BJ (cell line): ENCODE measurements at regions not wholly inside any gene's neighbourhood (a gene's known extent, or its start where the extent isn't known, plus 50 kb on each side); places are given as distances from the start of the nearest gene placed in this dataset.

Experiments used
- CTCF ChIA-PET: fragments of 350-600 bp; formaldehyde crosslinking; extraction: SDS; loops from one replicate; lab custom pipeline; 2021; ENCODE audit warnings: antibody characterized with exemption, inconsistent platforms; lab: Yijun Ruan, JAX
- POLR2A ChIA-PET: fragments of 300-600 bp; sonication (Branson Sonifier 250); formaldehyde crosslinking; extraction: SDS; loops from one replicate; lab custom pipeline; 2021; ENCODE audit warnings: antibody characterized with exemption; lab: Charles Lee
- DNase-seq: peaks from one replicate; pipeline ENCODE4 v3.0.0-alpha.2; 2011; ENCODE audit warnings: low read depth
- H3K27me3 ChIP-seq: 2 replicates; pipeline ENCODE4 v1.6.0; 2011; ENCODE audit warnings: low read length; ENCODE audit not compliant: control insufficient read depth, insufficient read depth
- H3K36me3 ChIP-seq: 2 replicates; pipeline ENCODE4 v1.5.1; 2011; ENCODE audit warnings: low read length; ENCODE audit not compliant: control insufficient read depth, insufficient read depth
- H3K4me3 ChIP-seq: 2 replicates; pipeline ENCODE4 v1.5.1; 2011; ENCODE audit warnings: low read depth, mild to moderate bottlenecking, control low read depth, low read length
- TF ChIP-seq, protein P1 (sequence below): IDR thresholded peaks from 2 replicates; pipeline ENCODE4 v1.5.1; 2011; ENCODE audit warnings: low read depth, mild to moderate bottlenecking, control low read depth, inconsistent platforms, low read length, moderate library complexity; ENCODE audit not compliant: insufficient read depth

DNA sequence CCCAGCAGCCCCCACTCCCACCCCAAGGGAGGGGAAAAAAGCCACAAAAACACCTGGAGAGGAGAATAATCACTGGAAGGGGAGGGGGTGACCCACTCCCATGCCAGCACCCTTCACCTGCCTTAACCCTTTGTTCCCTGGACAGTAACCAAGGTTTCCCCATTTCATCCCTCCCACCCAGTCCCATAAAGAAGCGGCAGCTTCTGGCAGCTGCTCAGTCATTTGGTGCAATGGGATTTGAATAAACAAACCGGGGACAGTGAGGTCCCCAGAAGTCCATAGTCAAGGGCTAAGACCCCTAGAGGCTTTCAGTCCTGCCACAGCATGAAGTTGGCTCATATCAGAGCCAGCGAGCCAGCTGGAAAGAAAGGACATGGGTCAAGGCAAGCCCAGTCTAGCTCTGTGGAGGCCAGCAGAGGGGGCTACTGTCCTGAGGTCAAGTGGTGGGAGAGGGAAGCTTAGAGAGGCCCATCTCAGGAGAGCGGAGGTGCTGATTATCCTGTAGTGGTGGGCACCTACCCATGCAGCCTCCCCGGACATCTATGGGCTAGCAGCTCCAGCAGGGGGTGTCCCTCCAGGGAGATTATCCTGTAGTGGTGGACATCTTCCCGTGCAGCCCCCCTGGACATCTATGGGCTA is 58.9 kb upstream of the LBX1 start:
- H3K4me3 ChIP-seq, result no peak overlapping the region
- H3K27me3 ChIP-seq, result peaks cover 55% of the 10 kb centered on the region
- no peaks in the 10 kb centered on the region for H3K36me3 ChIP-seq
- ChIA-PET CTCF (interaction anchor here (0.7 to 3.2 kb wide), 17 partner anchors 10 to 282 kb away, joined by 3 to 19 read pairs (median 5); no protein-coding TSS in a partner anchor), POLR2A (no interaction called here)
- DNase-seq, result no peak
- TF ChIP-seq, protein P1, sequence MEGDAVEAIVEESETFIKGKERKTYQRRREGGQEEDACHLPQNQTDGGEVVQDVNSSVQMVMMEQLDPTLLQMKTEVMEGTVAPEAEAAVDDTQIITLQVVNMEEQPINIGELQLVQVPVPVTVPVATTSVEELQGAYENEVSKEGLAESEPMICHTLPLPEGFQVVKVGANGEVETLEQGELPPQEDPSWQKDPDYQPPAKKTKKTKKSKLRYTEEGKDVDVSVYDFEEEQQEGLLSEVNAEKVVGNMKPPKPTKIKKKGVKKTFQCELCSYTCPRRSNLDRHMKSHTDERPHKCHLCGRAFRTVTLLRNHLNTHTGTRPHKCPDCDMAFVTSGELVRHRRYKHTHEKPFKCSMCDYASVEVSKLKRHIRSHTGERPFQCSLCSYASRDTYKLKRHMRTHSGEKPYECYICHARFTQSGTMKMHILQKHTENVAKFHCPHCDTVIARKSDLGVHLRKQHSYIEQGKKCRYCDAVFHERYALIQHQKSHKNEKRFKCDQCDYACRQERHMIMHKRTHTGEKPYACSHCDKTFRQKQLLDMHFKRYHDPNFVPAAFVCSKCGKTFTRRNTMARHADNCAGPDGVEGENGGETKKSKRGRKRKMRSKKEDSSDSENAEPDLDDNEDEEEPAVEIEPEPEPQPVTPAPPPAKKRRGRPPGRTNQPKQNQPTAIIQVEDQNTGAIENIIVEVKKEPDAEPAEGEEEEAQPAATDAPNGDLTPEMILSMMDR, result peak; percentile 44

DNA sequence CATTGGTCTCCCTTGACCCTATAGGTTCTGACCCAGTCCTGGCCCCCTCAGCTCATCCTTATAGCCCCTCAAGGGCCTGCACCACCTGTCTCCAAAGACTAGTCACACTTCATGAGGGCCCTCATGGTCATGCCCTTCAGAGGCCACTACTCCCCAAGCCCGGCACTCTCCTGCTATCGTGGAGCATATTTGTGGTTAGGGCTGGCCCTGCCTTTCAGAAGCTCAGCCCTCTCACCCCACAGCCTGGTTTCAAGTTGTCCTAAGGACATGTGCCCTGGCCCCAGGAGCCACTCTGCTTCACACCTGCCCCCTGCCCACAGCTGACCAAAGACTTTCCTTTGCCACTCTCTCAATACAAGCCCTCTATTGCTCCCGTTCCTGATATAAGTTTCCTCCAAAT is 60.3 kb upstream of the LBX1 start:
- no peak for DNase-seq
- Histone ChIP-seq H3K27me3 (peaks cover 55% of the 10 kb centered on the region), H3K36me3 (no peaks in the 10 kb centered on the region), H3K4me3 (no peak overlapping the region)
- POLR2A ChIA-PET, result no interaction called here
- TF ChIP-seq, protein P1, result no peak
- CTCF ChIA-PET, result interaction anchor here (0.8 to 4.5 kb wide), 13 partner anchors 8 to 280 kb away, joined by 3 to 33 read pairs (median 5); no protein-coding TSS in a partner anchor

DNA sequence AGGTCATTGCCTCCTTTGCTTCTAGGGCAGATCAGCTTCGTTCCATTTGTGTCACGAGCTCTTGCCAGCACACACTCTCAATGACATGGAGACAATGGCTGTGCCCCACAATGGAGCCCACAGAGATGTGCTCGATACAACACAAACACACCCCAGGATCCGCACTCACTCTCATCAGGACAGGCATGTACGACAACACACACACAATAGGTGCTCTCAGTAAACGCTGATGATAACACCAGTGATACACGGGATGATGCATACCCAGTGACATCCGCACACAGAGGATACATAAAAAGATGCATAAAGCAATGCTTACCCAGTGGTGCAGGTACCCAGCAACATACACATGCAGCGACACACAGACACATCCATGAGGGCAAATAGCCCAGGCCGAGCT is 61.2 kb upstream of the LBX1 start:
- ChIA-PET POLR2A (no interaction called here), CTCF (interaction anchor here (0.6 to 4.5 kb wide), 13 partner anchors 11 to 279 kb away, joined by 3 to 33 read pairs (median 5); no protein-coding TSS in a partner anchor)
- H3K4me3 ChIP-seq, result no peak overlapping the region
- no peak for DNase-seq
- H3K36me3 ChIP-seq, result no peaks in the 10 kb centered on the region
- peaks cover 50% of the 10 kb centered on the region for H3K27me3 ChIP-seq
- TF ChIP-seq, protein P1, result no peak

DNA sequence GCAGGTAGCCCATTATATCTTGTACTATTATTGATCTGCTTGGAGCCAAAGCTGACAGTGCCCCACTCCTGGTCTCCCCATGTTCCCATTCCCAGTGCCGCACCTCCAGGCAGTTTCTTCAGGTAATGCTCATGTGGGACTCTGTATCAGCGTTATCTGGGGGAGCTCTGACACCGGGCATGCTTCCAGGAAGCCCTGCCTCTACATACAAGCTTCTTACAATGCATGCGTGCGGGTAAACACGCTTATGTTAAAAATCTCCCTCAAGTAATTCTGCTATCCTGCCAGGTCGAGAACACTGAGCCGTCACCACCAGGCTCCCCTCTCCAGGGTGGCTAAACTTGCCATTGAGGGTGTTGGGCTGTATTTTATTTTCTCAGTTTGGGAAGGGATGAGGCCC is 61.6 kb upstream of the LBX1 start:
- Histone ChIP-seq H3K27me3 (peaks cover 49% of the 10 kb centered on the region), H3K36me3 (no peaks in the 10 kb centered on the region), H3K4me3 (no peak overlapping the region)
- TF ChIP-seq, protein P1, result no peak
- CTCF ChIA-PET, result interaction anchor here (0.6 to 4.5 kb wide), 14 partner anchors 12 to 279 kb away, joined by 3 to 33 read pairs (median 5); no protein-coding TSS in a partner anchor
- POLR2A ChIA-PET, result no interaction called here
- DNase-seq, result no peak

DNA sequence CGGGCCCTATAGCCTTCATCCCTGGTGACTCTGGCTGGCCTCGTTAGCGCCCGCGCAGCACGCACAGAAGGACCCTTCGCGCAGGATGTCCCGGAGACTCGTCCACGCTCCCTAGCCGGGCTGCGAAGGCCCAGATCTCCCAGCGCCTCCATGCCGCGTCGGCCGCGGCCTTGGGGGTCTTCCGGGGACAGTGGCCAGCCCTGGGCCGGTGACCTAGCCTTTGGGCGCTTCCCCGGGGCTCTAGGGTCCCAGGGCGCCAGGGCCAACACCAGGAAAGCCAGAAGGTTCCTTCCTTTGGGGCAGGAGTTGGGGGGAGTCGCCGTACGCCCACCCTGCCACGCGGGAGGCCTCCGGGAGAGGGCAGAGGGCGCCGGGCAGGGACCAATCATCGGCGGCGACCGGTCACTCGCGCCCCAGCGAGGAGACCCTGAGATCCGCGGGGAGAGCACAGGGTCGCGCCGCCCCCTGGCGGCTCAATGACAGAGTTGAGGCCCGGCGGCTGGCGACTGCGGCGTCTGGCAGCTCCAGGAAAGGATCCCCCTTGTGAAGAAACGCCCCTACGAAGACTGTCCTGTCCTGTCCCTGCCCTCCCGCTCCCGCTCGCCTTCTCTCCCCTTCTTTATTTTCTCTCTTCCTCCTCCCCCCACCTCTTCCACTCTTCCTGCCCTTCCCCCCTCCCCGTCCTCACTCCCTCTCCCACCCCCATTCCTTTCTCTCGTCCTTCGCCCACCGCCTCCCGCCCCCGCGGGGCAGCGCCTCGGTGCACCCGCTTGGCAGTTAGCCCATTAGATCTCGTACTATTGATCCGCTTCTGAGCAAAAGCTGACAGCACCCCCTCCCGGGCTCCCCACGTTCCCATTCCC is 62.3 kb upstream of the LBX1 start:
- ChIA-PET POLR2A (no interaction called here), CTCF (interaction anchor here (0.5 to 4.5 kb wide), 25 partner anchors 9 to 279 kb away, joined by 3 to 33 read pairs (median 4); no protein-coding TSS in a partner anchor)
- TF ChIP-seq, protein P1, result peak; percentile 69
- H3K4me3 ChIP-seq, result peak overlapping the region; percentile 40
- H3K36me3 ChIP-seq, result no peaks in the 10 kb centered on the region
- peaks cover 46% of the 10 kb centered on the region for H3K27me3 ChIP-seq
- DNase-seq, result no peak
